ENCODE measurements at regions not wholly inside any gene's neighbourhood (a gene's known extent, or its start where the extent isn't known, plus 50 kb on each side); places are given as distances from the start of the nearest gene placed in this dataset.

GRCh38 chr12:83541446-83541845 is 854.7 kb downstream of the TMTC2 start:
- Mint-ChIP-seq H3K27me3 (ENCODE audit: low read depth) (no peaks in the 10 kb centered on the region), H3K4me1 (peaks cover 5% of the 10 kb centered on the region), H3K9me3 (peaks cover 10% of the 10 kb centered on the region), H3K4me3 (no peak overlapping the region), H3K36me3 (ENCODE audit: low read depth) (no peaks in the 10 kb centered on the region), H3K27ac (no peak overlapping the region)
- no peak for TF ChIP-seq CTCF (IDR thresholded peaks at IDR 0.05; ENCODE audit: unreplicated experiment in 3 of 3)

GRCh38 chr12:83538361-83538965 is 851.8 kb downstream of the TMTC2 start:
- no peak for TF ChIP-seq CTCF (IDR thresholded peaks at IDR 0.05; ENCODE audit: unreplicated experiment in 3 of 3)
- Mint-ChIP-seq H3K36me3 (ENCODE audit: low read depth) (no peaks in the 10 kb centered on the region), H3K4me1 (peaks cover 5% of the 10 kb centered on the region), H3K4me3 (no peak overlapping the region), H3K9me3 (no peaks in the 10 kb centered on the region), H3K27me3 (ENCODE audit: low read depth) (no peaks in the 10 kb centered on the region), H3K27ac (no peak overlapping the region)

- H3K27me3 Mint-ChIP-seq (ENCODE audit: low read depth), result no peaks in the 10 kb centered on the region
- TF ChIP-seq CTCF (IDR thresholded peaks at IDR 0.05; ENCODE audit: unreplicated experiment in 3 of 3), result no peak
- H3K27ac Mint-ChIP-seq, result no peak overlapping the region
- H3K4me3 Mint-ChIP-seq, result no peak overlapping the region
- no peaks in the 10 kb centered on the region for H3K36me3 Mint-ChIP-seq (ENCODE audit: low read depth)
- H3K4me1 Mint-ChIP-seq, result peaks cover 5% of the 10 kb centered on the region
- H3K9me3 Mint-ChIP-seq, result no peaks in the 10 kb centered on the region
Observed at GRCh38 chr12:83537428-83538053, 850.8 kb downstream of the TMTC2 start.

- H3K27ac Mint-ChIP-seq, result no peak overlapping the region
- H3K36me3 Mint-ChIP-seq (ENCODE audit: low read depth), result no peaks in the 10 kb centered on the region
- H3K27me3 Mint-ChIP-seq (ENCODE audit: low read depth), result no peaks in the 10 kb centered on the region
Observed at GRCh38 chr12:83536496-83536895, 849.8 kb downstream of the TMTC2 start.

GRCh38 chr12:83528571-83528970 is 841.9 kb downstream of the TMTC2 start:
- Mint-ChIP-seq H3K27me3 (ENCODE audit: low read depth) (no peaks in the 10 kb centered on the region), H3K36me3 (ENCODE audit: low read depth) (no peaks in the 10 kb centered on the region), H3K9me3 (peaks cover 2% of the 10 kb centered on the region), H3K4me3 (no peak overlapping the region), H3K4me1 (no peaks in the 10 kb centered on the region), H3K27ac (no peak overlapping the region)
- TF ChIP-seq CTCF (IDR thresholded peaks at IDR 0.05; ENCODE audit: unreplicated experiment in 3 of 3), result no peak

More at GRCh38 chr12:83536496-83536895, 849.8 kb downstream of the TMTC2 start:
- H3K4me3 Mint-ChIP-seq, result no peak overlapping the region
- no peak for TF ChIP-seq CTCF (IDR thresholded peaks at IDR 0.05; ENCODE audit: unreplicated experiment in 3 of 3)
- H3K4me1 Mint-ChIP-seq, result peaks cover 5% of the 10 kb centered on the region
- no peaks in the 10 kb centered on the region for H3K9me3 Mint-ChIP-seq

GRCh38 chr12:83527810-83528209 is 841.1 kb downstream of the TMTC2 start:
- Mint-ChIP-seq H3K9me3 (peaks cover 3% of the 10 kb centered on the region), H3K4me3 (no peak overlapping the region), H3K27me3 (ENCODE audit: low read depth) (no peaks in the 10 kb centered on the region), H3K27ac (peak overlapping the region in 1 of 3 experiments; percentile 11), H3K36me3 (ENCODE audit: low read depth) (no peaks in the 10 kb centered on the region), H3K4me1 (no peaks in the 10 kb centered on the region)
- TF ChIP-seq CTCF (IDR thresholded peaks at IDR 0.05; ENCODE audit: unreplicated experiment in 3 of 3), result no peak
